Esophagus muscularis mucosa (tissue), 4 donors: ENCODE measurements at regions not wholly inside any gene's neighbourhood (a gene's known extent, or its start where the extent isn't known, plus 50 kb on each side); places are given as distances from the start of the nearest gene placed in this dataset.

ENCODE experiments used
- EP300 ChIP-seq: sonication (generic); formaldehyde crosslinking; IDR thresholded peaks from one replicate; pipeline ENCODE4 v1.6.1; 2017; ENCODE audit warnings: antibody characterized with exemption
- POLR2A ChIP-seq: fragments of 450-650 bp; IDR thresholded peaks from one replicate; pipeline ENCODE4 v1.6.1; 2017; ENCODE audit warnings: antibody characterized with exemption, moderate library complexity, mild to moderate bottlenecking, low read depth
- POLR2AphosphoS5 ChIP-seq, 2 donors: sonication (generic); formaldehyde crosslinking; IDR thresholded peaks; one replicate each; pipeline ENCODE4 v1.6.1; 2017; ENCODE audit warnings: antibody characterized with exemption in 2 of 2
- TF ChIP-seq, protein P1 (sequence below), 3 experiments: fragments of 200-600 bp in 2 of 3; fragments of 450-650 bp in 1 of 3; sonication (generic) in 2 of 3; IDR thresholded peaks; one replicate each; pipeline ENCODE4 v1.5.1; 2017 to 2019; ENCODE audit warnings: antibody characterized with exemption in 3 of 3, mild to moderate bottlenecking in 2 of 3, moderate library complexity in 1 of 3

DNA sequence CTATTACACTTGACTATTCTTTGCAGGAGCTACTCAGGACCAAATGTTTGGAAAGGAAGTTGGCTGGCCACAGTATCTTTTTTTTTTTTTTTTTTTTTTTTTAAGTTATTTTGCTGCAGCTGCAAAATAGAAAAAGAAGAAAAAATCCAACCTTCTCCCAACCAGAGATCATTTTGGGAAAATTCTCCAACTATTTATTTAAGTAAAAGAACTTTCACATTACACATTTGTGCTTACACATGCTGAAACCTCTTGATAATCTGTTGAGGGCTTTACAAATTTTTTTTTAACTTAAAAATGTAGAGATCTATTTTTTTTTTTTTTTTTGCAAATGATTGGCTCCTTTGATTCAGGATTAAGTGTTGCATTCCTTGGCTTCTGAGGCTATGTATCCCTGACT is 148.0 kb downstream of the POLR2M start:
- TF ChIP-seq, protein P1, sequence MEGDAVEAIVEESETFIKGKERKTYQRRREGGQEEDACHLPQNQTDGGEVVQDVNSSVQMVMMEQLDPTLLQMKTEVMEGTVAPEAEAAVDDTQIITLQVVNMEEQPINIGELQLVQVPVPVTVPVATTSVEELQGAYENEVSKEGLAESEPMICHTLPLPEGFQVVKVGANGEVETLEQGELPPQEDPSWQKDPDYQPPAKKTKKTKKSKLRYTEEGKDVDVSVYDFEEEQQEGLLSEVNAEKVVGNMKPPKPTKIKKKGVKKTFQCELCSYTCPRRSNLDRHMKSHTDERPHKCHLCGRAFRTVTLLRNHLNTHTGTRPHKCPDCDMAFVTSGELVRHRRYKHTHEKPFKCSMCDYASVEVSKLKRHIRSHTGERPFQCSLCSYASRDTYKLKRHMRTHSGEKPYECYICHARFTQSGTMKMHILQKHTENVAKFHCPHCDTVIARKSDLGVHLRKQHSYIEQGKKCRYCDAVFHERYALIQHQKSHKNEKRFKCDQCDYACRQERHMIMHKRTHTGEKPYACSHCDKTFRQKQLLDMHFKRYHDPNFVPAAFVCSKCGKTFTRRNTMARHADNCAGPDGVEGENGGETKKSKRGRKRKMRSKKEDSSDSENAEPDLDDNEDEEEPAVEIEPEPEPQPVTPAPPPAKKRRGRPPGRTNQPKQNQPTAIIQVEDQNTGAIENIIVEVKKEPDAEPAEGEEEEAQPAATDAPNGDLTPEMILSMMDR (IDR thresholded peaks at IDR 0.05) = no peak
- no peak for TF ChIP-seq POLR2AphosphoS5 (IDR thresholded peaks at IDR 0.05)
- TF ChIP-seq EP300 = no peak
- TF ChIP-seq POLR2A = no peak
